ENCODE measurements at regions not wholly inside any gene's neighbourhood (a gene's known extent, or its start where the extent isn't known, plus 50 kb on each side); places are given as distances from the start of the nearest gene placed in this dataset.

DNA sequence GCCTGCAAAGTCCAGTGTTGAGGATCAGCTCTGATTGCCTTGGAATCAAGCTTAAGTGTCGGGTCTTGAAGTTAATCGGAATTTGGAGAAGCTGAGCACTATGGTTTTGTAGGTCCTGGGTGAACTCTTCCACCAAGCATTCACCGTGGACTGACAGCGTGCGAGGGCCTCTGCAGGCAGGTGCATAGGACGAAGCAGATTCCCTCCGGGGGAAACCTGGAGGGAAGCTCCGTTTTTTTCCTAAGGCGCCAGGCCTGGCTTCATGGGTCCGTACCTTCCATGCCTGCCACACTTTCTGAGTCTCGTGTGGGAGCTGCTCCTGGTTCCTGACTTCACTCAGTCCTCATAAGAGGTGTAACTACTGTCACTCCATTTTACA is 170.1 kb downstream of the CRYBB2 start:
- TF ChIP-seq POLR2A (IDR thresholded peaks at IDR 0.05; ENCODE audit: low read depth, low read length) (no peak), TAF1 (IDR thresholded peaks at IDR 0.05; ENCODE audit: borderline replicate concordance, low read depth, low read length) (no peak)
